ENCODE measurements at regions not wholly inside any gene's neighbourhood (a gene's known extent, or its start where the extent isn't known, plus 50 kb on each side); places are given as distances from the start of the nearest gene placed in this dataset.

- no peak for DNase-seq (ENCODE audit: low spot score)
These were observed 506.0 kb upstream of the FMR1 start for GRCh38 chrX:147405764-147406163.

DNA sequence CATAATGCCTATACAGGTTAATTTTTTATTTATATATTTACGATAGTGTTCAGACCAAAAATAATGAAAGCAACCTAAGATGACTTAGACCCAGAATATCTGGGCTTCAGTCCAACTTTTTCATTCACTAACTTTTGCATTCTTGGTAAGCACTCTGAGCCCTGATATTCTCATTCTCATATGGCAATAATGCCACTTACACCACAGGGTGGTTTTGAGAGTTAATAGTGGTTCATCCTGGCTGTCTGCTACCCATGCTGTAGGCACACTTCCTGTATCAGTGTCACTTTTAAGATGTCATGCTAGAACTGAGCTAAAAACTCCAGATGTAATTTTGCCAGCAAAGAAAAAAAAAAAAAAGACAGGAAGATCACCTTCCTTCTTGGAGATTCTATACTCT, 508.7 kb upstream of the FMR1 start:
- DNase-seq (ENCODE audit: low spot score) = peak; percentile 14

- no peak for DNase-seq (ENCODE audit: low spot score)
These were observed 533.0 kb upstream of the FMR1 start for GRCh38 chrX:147378767-147379166.

DNA sequence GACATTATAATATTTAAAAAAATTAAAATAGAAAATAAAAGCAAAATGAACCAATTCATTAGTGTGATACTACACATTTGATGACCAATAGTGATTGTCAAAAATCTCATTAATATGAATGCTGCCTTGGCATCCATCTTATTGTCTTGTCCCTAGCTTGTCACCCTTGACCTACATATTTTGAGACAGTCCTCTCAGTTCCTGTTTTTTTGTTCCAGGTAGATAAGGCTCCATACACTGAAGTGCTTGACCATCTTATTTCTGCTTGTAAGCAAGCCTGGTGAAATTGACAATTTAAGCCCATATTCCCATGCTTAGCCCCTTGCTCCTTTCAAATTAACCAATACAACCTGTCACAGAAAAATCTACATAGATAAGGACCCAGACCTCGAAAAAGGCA, 534.0 kb upstream of the FMR1 start:
- no peak for DNase-seq (ENCODE audit: low spot score)

GRCh38 chrX:147376601-147377422, 534.9 kb upstream of the FMR1 start:
- DNase-seq (ENCODE audit: low spot score) = no peak

GRCh38 chrX:147364896-147365295, 546.8 kb upstream of the FMR1 start:
- DNase-seq (ENCODE audit: low spot score) = no peak

GRCh38 chrX:147351644-147352043, 537.1 kb upstream of the CXorf51A start:
- DNase-seq (ENCODE audit: low spot score) = no peak

DNA sequence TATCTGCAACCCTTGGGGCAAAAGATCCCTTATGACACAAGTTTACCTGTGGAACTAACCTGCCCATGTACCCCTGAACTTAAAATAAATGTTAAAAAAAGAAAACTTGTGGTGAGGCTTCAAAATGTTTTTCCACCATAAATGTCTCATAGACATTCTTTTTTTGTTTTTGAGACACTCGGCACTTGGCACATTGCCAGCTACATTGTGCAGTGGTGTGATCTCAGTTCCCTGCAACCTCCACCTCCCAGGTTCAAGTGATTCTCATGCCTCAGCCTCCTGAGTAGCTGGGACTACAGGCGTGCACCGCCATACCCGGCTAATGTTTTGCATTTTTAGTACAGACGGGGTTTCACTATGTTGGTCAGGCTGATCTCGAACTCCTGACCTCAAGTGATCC, 528.9 kb upstream of the CXorf51A start:
- no peak for DNase-seq (ENCODE audit: low spot score)

- no peak for DNase-seq (ENCODE audit: low spot score)
These were observed 527.7 kb upstream of the CXorf51A start for GRCh38 chrX:147342197-147342596.

DNA sequence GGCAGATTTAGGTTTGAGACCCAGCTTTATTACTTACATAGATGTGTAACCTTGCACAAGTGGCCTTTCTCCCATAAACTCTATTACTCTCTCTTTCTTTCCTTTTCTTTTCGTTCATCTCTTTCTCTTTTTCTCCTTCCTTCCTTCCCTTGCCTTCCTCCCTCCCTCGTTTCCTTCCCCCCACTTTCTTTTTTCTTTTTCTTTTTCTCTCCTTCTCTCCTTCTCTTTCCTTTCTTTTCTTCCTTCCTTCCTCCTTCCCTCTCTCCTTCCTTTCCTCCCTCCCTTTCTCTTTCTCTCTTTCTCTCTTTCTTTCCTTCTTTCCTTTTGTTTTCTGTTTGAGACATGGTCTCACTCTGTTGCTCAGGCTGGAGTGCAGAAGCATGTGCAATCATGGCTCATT, 526.4 kb upstream of the CXorf51A start:
- no peak for DNase-seq (ENCODE audit: low spot score)

- no peak for DNase-seq (ENCODE audit: low spot score)
These were observed 519.3 kb upstream of the CXorf51A start for GRCh38 chrX:147333821-147334220.

DNA sequence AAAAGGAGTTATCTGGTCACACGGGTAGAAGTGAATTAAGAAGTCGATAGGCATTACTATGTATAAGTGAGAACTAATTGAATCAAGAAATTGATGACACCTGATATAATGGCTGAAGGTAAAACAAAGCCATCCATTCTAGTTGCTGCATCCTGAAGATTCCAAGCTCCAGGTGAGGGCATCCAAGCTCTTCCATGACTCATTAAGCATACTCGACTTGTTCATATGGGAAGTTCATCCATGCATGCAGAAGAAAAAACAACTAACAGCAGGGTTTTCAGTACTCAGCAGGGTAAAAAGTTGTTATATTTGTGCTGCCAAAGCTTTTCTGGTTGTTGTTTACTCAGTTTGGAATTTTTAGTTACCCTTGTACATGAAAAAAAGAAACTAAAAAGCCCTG, 508.0 kb upstream of the CXorf51A start:
- no peak for DNase-seq (ENCODE audit: low spot score)

DNA sequence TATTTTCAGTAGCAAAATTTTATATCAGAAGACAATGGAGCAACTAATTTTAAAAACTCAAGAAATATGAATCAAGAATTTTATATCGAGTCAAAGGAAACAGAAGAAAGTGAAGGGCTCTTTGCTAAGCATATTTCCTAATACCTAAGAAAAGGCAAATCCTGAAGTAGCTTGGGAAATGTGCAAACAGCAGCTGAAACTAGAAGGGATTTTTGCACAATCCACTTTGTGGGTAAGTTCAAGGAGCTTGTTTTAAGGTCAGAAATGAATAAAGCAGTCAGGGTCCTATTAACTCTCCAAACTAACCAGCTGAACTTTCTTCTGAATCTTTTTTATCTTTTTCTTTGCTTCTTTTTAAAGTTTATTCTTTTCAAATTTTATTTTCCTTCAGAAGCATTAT, 500.9 kb upstream of the CXorf51A start:
- no peak for DNase-seq (ENCODE audit: low spot score)

Data from H4 (cell line).